HUDEP-2 (cell line): ENCODE measurements at regions not wholly inside any gene's neighbourhood (a gene's known extent, or its start where the extent isn't known, plus 50 kb on each side); places are given as distances from the start of the nearest gene placed in this dataset.

Source experiments
- DNase-seq, 76 experiments: peaks; one replicate each; lab custom pipeline; 2025; ENCODE audit not compliant: unreplicated experiment in 76 of 76; lab: John Stamatoyannopoulos, UW

DNA sequence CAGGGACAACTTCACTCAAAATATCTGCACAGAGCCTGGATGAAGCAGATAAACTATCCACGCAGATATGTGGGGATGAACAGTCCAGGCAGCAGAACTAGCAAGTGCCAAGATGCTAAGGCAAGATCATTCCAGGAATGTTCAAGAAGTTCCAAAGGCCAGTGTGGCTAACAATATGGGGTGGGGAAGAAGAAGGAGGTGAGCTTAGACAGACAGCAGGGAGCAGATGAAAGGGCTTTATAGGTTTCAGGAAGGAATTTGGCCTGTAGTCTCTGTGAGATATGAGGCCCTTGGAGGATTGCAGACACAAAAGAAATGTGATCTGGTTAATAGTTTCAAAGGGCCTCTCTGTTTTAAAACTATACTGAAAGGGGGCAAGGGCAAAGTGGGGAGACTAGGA is 63.5 kb upstream of the PPM1H start:
- DNase-seq = no peak

DNA sequence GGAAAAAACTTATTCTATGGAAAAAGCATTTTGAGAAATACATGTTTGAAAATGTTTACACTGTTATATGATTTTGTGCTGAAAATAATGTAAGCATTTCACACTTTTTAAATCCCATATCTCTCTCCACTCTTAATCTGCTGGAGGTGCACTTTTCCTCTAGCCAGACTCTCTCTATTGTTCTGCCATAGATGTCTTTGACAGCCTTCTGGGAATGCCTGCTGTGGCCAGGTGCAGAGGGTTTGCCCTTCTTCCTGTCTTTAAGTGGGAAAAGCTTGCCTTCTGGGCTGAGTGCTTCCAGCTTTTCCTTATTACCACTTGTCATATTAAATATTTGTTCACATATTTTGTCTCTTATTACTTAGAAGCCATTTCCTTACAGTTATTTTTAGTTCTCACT is 60.1 kb upstream of the PPM1H start:
- DNase-seq = no peak

DNA sequence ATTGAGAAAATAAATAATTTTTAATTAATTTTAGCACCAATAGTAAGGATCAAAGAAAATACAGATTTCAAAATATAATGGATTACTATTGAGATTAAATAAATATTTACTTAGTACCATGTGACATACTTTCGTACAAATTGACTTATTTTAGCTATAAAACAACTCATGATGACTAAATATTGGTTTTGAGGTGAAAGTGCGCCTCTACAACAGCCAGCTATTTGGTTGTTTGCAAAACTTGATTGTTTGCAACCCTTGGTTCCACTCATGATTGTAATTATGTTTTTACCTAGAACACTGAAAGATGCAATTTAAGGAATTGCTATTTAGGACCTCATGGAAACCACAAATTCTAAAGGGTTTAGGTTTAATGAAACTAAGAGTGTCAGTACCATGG is 51.9 kb upstream of the PPM1H start:
- DNase-seq = no peak
